ENCODE measurements at regions not wholly inside any gene's neighbourhood (a gene's known extent, or its start where the extent isn't known, plus 50 kb on each side); places are given as distances from the start of the nearest gene placed in this dataset.

DNA sequence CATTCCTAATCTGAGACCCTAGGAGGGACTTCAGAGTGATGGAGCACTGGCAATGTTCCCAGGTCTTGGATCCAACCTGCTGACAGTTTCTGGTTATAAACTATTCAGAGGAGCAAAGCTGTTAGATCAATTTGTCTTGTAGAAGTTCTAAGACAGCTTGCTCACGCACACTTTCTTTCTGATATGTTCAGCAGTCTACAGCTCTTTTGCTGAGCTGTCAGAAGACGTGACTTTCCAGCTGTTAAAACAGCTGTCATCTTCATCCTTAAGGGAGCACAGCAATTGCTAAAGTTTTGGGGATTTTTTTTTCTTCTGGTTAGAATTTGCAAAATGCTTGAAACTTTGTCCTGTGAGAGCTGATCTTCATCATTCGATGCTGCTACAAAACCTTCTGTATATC, 823.1 kb downstream of the SORCS1 start:
- Histone ChIP-seq H3K36me3 (no peaks in the 10 kb centered on the region), H3K27ac (no peak overlapping the region), H3K9me3 (no peaks in the 10 kb centered on the region), H3K27me3 (no peaks in the 10 kb centered on the region), H3K4me3 (no peak overlapping the region), H3K4me1 (no peaks in the 10 kb centered on the region)
- WGBS = 69% methylated on average over 3 of the region's 3 CpGs
- TF ChIP-seq POLR2AphosphoS5 (IDR thresholded peaks at IDR 0.05) = no peak
- DNase-seq (ENCODE audit: low spot score in 2 of 2) = no peak

DNA sequence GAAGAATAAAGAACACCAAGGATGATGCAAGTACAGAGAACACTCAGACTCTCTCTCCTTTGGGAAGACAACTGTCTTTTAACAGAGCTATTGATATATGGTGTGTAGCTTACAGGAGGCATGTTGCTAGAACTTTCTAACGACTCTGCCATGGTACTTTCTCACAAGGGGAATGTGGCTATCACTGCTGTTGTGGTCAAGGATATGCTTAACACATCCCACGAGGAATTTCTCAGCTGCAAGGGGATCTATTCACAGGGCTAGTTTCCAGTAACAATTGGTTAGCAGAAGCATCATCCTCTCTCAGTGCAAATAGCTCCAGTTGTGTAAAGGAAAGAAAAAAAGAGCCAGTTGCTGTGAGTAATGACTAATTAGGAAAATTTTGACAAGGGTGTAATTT, 826.0 kb downstream of the SORCS1 start:
- Histone ChIP-seq H3K27ac (no peak overlapping the region), H3K27me3 (no peaks in the 10 kb centered on the region), H3K9me3 (no peaks in the 10 kb centered on the region), H3K4me1 (no peaks in the 10 kb centered on the region), H3K36me3 (no peaks in the 10 kb centered on the region), H3K4me3 (no peak overlapping the region)
- TF ChIP-seq EP300 (IDR thresholded peaks at IDR 0.05) (no peak), POLR2AphosphoS5 (IDR thresholded peaks at IDR 0.05) (no peak), POLR2A (IDR thresholded peaks at IDR 0.05) (no peak)
- TF ChIP-seq, protein P1, sequence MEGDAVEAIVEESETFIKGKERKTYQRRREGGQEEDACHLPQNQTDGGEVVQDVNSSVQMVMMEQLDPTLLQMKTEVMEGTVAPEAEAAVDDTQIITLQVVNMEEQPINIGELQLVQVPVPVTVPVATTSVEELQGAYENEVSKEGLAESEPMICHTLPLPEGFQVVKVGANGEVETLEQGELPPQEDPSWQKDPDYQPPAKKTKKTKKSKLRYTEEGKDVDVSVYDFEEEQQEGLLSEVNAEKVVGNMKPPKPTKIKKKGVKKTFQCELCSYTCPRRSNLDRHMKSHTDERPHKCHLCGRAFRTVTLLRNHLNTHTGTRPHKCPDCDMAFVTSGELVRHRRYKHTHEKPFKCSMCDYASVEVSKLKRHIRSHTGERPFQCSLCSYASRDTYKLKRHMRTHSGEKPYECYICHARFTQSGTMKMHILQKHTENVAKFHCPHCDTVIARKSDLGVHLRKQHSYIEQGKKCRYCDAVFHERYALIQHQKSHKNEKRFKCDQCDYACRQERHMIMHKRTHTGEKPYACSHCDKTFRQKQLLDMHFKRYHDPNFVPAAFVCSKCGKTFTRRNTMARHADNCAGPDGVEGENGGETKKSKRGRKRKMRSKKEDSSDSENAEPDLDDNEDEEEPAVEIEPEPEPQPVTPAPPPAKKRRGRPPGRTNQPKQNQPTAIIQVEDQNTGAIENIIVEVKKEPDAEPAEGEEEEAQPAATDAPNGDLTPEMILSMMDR (IDR thresholded peaks at IDR 0.05) = no peak
- 36% methylated on average over 2 of the region's 2 CpGs for WGBS
- no peak for DNase-seq (ENCODE audit: low spot score in 2 of 2)

DNA sequence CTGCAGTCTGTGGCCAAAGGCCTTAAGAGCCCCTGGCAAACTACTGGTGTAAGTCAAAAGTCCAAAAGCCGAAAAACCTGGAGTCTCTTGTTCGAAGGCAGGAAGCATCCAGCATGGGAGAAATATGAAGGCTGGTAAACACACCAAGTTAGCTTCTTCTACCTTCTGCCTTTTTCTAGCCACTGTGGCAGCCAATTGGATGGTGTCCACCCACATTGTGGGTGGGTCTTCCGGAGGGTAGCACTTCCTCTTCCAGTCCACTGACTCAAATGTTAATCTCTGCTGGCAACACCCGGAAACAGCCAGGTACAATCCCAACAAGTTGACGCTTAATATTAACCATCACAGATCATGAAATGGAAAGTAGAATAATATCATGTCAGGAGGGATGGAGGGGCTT, 827.6 kb downstream of the SORCS1 start:
- H3K36me3 ChIP-seq = no peaks in the 10 kb centered on the region
- DNase-seq (ENCODE audit: low spot score in 2 of 2) = no peak
- WGBS = 91% methylated on average over 5 of the region's 5 CpGs
- H3K4me1 ChIP-seq = no peaks in the 10 kb centered on the region
- no peak overlapping the region for H3K4me3 ChIP-seq
- H3K27ac ChIP-seq = no peak overlapping the region
- TF ChIP-seq POLR2A (IDR thresholded peaks at IDR 0.05) (no peak), EP300 (IDR thresholded peaks at IDR 0.05) (no peak), POLR2AphosphoS5 (IDR thresholded peaks at IDR 0.05) (no peak)
- TF ChIP-seq, protein P1 (IDR thresholded peaks at IDR 0.05) = no peak
- H3K27me3 ChIP-seq = no peaks in the 10 kb centered on the region
- no peaks in the 10 kb centered on the region for H3K9me3 ChIP-seq

DNA sequence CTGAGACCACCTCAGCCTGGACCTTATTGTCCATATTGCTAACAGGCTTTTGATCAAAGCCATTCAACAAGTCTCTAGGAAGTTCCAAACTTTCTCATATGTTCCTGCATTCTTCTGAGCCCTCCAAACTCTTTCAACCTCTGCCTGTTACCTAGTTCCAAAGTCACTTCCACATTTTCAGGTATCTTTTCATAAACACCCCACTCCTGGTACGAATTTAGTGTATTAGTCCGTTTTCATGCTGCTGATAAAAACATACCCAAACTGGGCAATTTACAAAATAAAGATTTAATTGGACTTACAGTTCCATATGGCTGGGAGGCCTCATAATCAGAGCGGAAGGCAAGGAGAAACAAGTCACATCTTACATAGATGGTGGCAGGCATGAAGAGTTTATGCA, 836.8 kb downstream of the SORCS1 start:
- no peaks in the 10 kb centered on the region for H3K27me3 ChIP-seq
- TF ChIP-seq POLR2AphosphoS5 (IDR thresholded peaks at IDR 0.05) = no peak
- TF ChIP-seq, protein P1 (IDR thresholded peaks at IDR 0.05) = no peak
- no peak for TF ChIP-seq POLR2A (IDR thresholded peaks at IDR 0.05)
- no peak for TF ChIP-seq EP300 (IDR thresholded peaks at IDR 0.05)
- WGBS = 85% methylated on average over 3 of the region's 3 CpGs
- no peaks in the 10 kb centered on the region for H3K4me1 ChIP-seq
- no peak overlapping the region for H3K4me3 ChIP-seq
- H3K36me3 ChIP-seq = no peaks in the 10 kb centered on the region
- no peak overlapping the region for H3K27ac ChIP-seq
- peaks cover 16% of the 10 kb centered on the region for H3K9me3 ChIP-seq
- DNase-seq (ENCODE audit: low spot score in 2 of 2) = no peak

DNA sequence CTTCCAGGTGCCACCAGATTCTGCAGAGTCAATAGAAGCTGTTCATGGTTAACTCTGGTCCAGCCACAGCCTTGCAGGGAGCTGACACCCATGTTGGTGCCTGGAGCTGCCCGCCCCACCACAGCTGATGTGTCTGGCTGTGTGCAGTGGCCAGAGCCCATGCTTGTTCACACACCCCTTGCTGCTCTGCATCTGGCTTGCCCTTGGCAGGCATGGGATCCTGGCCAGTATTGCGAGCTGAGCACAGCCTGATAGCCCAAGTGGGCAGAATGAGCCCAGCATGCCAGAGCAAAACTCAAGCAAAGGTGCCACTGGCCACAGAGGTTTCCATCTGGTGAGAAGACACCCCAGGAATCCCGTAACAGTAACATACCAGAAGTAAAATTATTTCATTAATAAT, 843.6 kb downstream of the SORCS1 start:
- Histone ChIP-seq H3K9me3 (no peaks in the 10 kb centered on the region), H3K27me3 (no peaks in the 10 kb centered on the region), H3K36me3 (no peaks in the 10 kb centered on the region), H3K27ac (no peak overlapping the region), H3K4me3 (no peak overlapping the region), H3K4me1 (no peaks in the 10 kb centered on the region)
- TF ChIP-seq EP300 (IDR thresholded peaks at IDR 0.05) (no peak), POLR2A (IDR thresholded peaks at IDR 0.05) (no peak), POLR2AphosphoS5 (IDR thresholded peaks at IDR 0.05) (no peak)
- TF ChIP-seq, protein P1 (IDR thresholded peaks at IDR 0.05) = no peak
- no peak for DNase-seq (ENCODE audit: low spot score in 2 of 2)
- WGBS = 76% methylated on average over 2 of the region's 3 CpGs

DNA sequence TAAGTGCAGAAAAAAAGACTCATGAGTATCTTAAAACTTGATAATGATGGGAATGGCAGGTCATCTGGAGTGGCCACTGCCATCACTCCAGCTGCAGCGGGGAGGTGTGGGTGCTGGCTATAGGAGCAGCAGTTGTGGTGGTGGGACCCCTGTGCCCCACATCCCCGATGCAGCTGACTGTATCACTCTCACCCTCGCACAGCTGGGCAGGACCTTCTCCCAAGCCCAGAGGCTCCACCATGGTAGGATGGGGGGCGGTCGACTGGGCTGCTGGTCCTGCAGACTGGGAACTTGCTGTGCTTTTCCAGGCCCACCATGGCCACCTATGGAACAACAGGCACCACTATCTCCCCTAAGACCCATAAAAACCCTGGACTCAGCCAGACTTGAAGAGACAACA, 844.4 kb downstream of the SORCS1 start:
- no peaks in the 10 kb centered on the region for H3K36me3 ChIP-seq
- no peaks in the 10 kb centered on the region for H3K9me3 ChIP-seq
- no peaks in the 10 kb centered on the region for H3K4me1 ChIP-seq
- WGBS = 97% methylated on average over 5 of the region's 5 CpGs
- DNase-seq (ENCODE audit: low spot score in 2 of 2) = no peak
- no peaks in the 10 kb centered on the region for H3K27me3 ChIP-seq
- H3K4me3 ChIP-seq = no peak overlapping the region
- no peak for TF ChIP-seq EP300 (IDR thresholded peaks at IDR 0.05)
- TF ChIP-seq POLR2AphosphoS5 (IDR thresholded peaks at IDR 0.05) = no peak
- H3K27ac ChIP-seq = no peak overlapping the region

All from suprapubic skin (tissue), 4 donors.